ENCODE measurements at regions not wholly inside any gene's neighbourhood (a gene's known extent, or its start where the extent isn't known, plus 50 kb on each side); places are given as distances from the start of the nearest gene placed in this dataset.

DNA sequence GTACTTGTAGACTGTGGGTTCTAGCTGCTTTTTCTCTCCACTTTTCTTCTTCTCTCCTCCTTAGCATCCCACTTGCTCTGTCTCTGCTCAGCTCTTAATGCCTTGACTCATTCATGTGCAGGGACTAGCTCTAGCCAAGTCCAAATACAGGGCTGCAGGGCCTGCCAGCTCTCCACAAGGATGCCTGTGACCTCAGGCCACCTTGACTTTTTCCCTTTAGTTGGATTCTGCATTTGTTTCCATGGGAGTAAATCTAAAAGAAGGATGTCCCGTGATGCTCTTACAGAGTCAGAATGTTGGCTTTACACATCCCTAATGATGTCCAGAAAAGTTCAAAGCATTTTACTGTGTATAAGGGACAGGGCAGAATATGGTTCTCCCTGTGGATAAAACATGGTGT lies 101.8 kb upstream of the PREP start:
- TF ChIP-seq, protein P1, sequence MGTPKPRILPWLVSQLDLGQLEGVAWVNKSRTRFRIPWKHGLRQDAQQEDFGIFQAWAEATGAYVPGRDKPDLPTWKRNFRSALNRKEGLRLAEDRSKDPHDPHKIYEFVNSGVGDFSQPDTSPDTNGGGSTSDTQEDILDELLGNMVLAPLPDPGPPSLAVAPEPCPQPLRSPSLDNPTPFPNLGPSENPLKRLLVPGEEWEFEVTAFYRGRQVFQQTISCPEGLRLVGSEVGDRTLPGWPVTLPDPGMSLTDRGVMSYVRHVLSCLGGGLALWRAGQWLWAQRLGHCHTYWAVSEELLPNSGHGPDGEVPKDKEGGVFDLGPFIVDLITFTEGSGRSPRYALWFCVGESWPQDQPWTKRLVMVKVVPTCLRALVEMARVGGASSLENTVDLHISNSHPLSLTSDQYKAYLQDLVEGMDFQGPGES (IDR thresholded peaks at IDR 0.05; ENCODE audit: low read depth, low read length): no peak
- no peak for TF ChIP-seq CTCF (IDR thresholded peaks at IDR 0.05)
